ENCODE measurements at regions not wholly inside any gene's neighbourhood (a gene's known extent, or its start where the extent isn't known, plus 50 kb on each side); places are given as distances from the start of the nearest gene placed in this dataset.

- TF ChIP-seq ZNF484 (CRISPR knock-in tag; IDR thresholded peaks at IDR 0.05; ENCODE audit: borderline replicate concordance, low read depth) (no peak), ARID3A (IDR thresholded peaks at IDR 0.05; ENCODE audit: low read depth, low read length) (no peak)
Measured at GRCh38 chr13:78841358-78841963, 182.5 kb upstream of the OBI1 start (continued).

GRCh38 chr13:78836238-78836784 lies 177.4 kb upstream of the OBI1 start:
- no peak for ATAC-seq
- TF ChIP-seq ZMYM2 (CRISPR knock-in tag; IDR thresholded peaks at IDR 0.05): no peak
- TF ChIP-seq CEBPG (CRISPR knock-in tag; IDR thresholded peaks at IDR 0.05): no peak
- no peak for TF ChIP-seq GLMP (CRISPR knock-in tag; IDR thresholded peaks at IDR 0.05; ENCODE audit: borderline replicate concordance)
- no peak for TF ChIP-seq ZNF576 (CRISPR knock-in tag; IDR thresholded peaks at IDR 0.05)
- no peak for TF ChIP-seq SRSF9 (IDR thresholded peaks at IDR 0.05; ENCODE audit: borderline replicate concordance, insufficient read depth, low read depth, low read length, poor library complexity, severe bottlenecking)
- TF ChIP-seq AKAP8 (CRISPR knock-in tag; IDR thresholded peaks at IDR 0.05): no peak
- FAIRE-seq: no peak
- H3K4me2 ChIP-seq (ENCODE audit: low read depth, low read length): no peak overlapping the region
- DNase-seq (ENCODE audit: low spot score): no peak
- in situ Hi-C loops (cut with HindIII; ENCODE audit: extremely low pct_ligation_motif_present, low pct_unique_long_range_greater_than_20kb): no loop called here
- H3K9ac ChIP-seq (ENCODE audit: insufficient read depth, low read depth, low read length): no peak overlapping the region
- intact Hi-C loops (cut with micrococcal nuclease; ENCODE audit: unreplicated experiment): no loop called here
- H3K4me1 ChIP-seq (ENCODE audit: insufficient read depth, low read length): no peaks in the 10 kb centered on the region
- H3K9me3 ChIP-seq (ENCODE audit: low read length): no peaks in the 10 kb centered on the region
- H3K27ac ChIP-seq (ENCODE audit: extremely low read length, insufficient read depth, low read length): no peak overlapping the region
- ChIA-PET POLR2A (no interaction called here), CTCF (ENCODE audit: low intra/inter-chr PET ratio, low total read pairs) (no interaction called here)
- WGBS (ENCODE audit: low lambda C conversion rate): 18% methylated on average over 3 of the region's 3 CpGs
- H3K36me3 ChIP-seq (replicated peaks in 1 of 2; ENCODE audit: control insufficient read depth in 1 of 2, insufficient read depth in 2 of 2, low read length in 2 of 2): no peaks in the 10 kb centered on the region
- no peak overlapping the region for H3K4me3 ChIP-seq (replicated peaks in 1 of 3; ENCODE audit: insufficient read depth in 1 of 3, low read depth in 2 of 3, low read length in 3 of 3)
- BruUV-seq (replicated peaks): no TSS peak
- H4K20me1 ChIP-seq (ENCODE audit: insufficient read depth, low read length): no peaks in the 10 kb centered on the region
- no peaks in the 10 kb centered on the region for H3K27me3 ChIP-seq (ENCODE audit: control insufficient read depth in 1 of 2, insufficient read depth in 2 of 2, low read length in 2 of 2)
- H3K79me2 ChIP-seq (ENCODE audit: insufficient read depth, low read length): no peaks in the 10 kb centered on the region
- H2AFZ ChIP-seq (ENCODE audit: low read length): no peak overlapping the region
